ENCODE measurements at regions not wholly inside any gene's neighbourhood (a gene's known extent, or its start where the extent isn't known, plus 50 kb on each side); places are given as distances from the start of the nearest gene placed in this dataset.

DNA sequence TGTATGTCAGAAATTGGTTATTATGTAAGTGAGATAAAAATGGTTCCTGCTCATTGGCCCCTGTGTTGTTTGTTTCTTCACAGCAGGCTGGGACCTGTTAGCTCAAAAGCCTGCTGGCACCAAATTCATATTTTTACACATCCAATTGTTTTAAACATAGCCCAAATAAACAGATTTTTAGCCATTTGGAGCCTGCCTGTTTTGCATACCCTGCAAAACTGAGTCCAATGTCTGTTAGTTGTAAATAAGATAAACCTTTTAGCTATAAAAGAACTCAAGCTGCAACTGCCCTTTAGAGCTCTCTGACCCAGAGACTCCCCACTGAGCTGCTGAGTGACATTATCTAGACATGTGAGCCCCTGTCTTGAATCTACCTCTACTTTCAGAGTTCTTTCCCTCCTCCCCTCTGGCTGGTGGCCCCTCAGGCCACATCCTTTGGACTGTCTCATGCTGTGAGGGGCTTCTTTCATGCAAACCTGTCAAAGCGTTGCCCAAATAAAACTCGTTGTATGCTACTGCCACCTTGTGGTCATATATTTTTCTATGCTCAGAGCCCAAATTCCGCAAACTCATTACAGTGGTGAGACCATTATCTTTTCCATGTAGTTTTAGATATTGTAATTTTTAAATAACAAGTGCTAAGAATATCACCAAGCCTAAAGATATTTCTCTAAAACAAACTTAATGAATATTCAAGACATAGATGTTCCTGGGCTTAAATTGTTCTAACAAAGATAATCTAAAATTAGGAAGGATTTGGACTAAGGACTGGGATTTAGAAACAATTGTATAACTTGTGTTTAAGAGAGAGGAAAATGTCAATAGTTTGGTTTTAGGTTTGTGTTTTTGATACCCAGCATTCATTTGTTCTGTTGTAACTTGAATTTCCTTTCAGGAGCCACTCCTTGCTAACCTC, 337.9 kb downstream of the AACS start:
- no peaks in the 10 kb centered on the region for H4K20me1 ChIP-seq (ENCODE audit: low read depth, low read length)
- no peaks in the 10 kb centered on the region for H3K9me3 ChIP-seq (ENCODE audit: insufficient read depth, low read length)
- H3K9ac ChIP-seq (ENCODE audit: low read length), result no peak overlapping the region
- 0 out of 2 replicates have a peak, but pooled peaks cover 3% of the 10 kb centered on the region for H3F3A ChIP-seq (ENCODE audit: insufficient read depth)
- no peaks in the 10 kb centered on the region for H3K27me3 ChIP-seq (ENCODE audit: low read length)
- H3K79me2 ChIP-seq (ENCODE audit: insufficient read depth, low read length), result no peaks in the 10 kb centered on the region
- no peak overlapping the region for H2AFZ ChIP-seq (ENCODE audit: low read depth, low read length, severe bottlenecking)
- peak overlapping the region; percentile 27; the same call in 1 of the 2 replicates for H3K27ac ChIP-seq (ENCODE audit: low read depth, low read length)
- H3K4me2 ChIP-seq (ENCODE audit: low read depth, low read length, poor library complexity, severe bottlenecking), result no peak overlapping the region
- no peaks in the 10 kb centered on the region for H3K36me3 ChIP-seq (ENCODE audit: low read length)
- TF ChIP-seq, protein P1, sequence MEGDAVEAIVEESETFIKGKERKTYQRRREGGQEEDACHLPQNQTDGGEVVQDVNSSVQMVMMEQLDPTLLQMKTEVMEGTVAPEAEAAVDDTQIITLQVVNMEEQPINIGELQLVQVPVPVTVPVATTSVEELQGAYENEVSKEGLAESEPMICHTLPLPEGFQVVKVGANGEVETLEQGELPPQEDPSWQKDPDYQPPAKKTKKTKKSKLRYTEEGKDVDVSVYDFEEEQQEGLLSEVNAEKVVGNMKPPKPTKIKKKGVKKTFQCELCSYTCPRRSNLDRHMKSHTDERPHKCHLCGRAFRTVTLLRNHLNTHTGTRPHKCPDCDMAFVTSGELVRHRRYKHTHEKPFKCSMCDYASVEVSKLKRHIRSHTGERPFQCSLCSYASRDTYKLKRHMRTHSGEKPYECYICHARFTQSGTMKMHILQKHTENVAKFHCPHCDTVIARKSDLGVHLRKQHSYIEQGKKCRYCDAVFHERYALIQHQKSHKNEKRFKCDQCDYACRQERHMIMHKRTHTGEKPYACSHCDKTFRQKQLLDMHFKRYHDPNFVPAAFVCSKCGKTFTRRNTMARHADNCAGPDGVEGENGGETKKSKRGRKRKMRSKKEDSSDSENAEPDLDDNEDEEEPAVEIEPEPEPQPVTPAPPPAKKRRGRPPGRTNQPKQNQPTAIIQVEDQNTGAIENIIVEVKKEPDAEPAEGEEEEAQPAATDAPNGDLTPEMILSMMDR (IDR thresholded peaks at IDR 0.05; ENCODE audit: insufficient read depth, low read length, poor library complexity, severe bottlenecking), result peak; percentile 70
- TF ChIP-seq EZH2phosphoT487 (conservative IDR thresholded peaks at IDR 0.05; ENCODE audit: low read length), result no peak
- no peaks in the 10 kb centered on the region for H3K9me2 ChIP-seq (replicated peaks; ENCODE audit: insufficient read depth, low read length)
- H3K4me3 ChIP-seq (ENCODE audit: insufficient read depth, low read length, poor library complexity, severe bottlenecking), result no peak overlapping the region

DNA sequence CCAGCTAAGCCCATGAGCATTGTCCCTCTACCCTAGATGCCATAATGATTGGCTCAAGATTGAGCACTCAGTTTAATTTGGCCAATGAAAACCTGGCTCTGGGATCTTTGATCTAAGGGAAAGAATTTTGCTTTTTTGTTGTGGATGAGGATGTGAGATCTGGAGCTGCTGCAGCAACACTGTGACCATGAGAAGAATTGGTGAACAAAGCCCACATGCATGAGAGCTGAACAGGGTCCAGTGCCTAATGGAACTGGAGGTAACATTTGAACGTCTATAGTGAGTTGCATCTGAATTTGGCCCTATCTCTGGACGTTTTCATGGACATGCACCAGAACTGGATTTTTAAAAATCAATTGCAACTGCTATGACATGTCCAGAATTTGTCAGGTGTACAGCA, 338.6 kb downstream of the AACS start:
- no peak overlapping the region for H3K9ac ChIP-seq (ENCODE audit: low read length)
- H3K79me2 ChIP-seq (ENCODE audit: insufficient read depth, low read length), result no peaks in the 10 kb centered on the region
- TF ChIP-seq, protein P1 (IDR thresholded peaks at IDR 0.05; ENCODE audit: insufficient read depth, low read length, poor library complexity, severe bottlenecking), result no peak
- TF ChIP-seq EZH2phosphoT487 (conservative IDR thresholded peaks at IDR 0.05; ENCODE audit: low read length), result no peak
- H3K36me3 ChIP-seq (ENCODE audit: low read length), result no peaks in the 10 kb centered on the region
- H4K20me1 ChIP-seq (ENCODE audit: low read depth, low read length), result no peaks in the 10 kb centered on the region
- H3F3A ChIP-seq (ENCODE audit: insufficient read depth), result 0 out of 2 replicates have a peak, but pooled peaks cover 3% of the 10 kb centered on the region
- H2AFZ ChIP-seq (ENCODE audit: low read depth, low read length, severe bottlenecking), result no peak overlapping the region
- no peaks in the 10 kb centered on the region for H3K9me2 ChIP-seq (replicated peaks; ENCODE audit: insufficient read depth, low read length)
- H3K9me3 ChIP-seq (ENCODE audit: insufficient read depth, low read length), result no peaks in the 10 kb centered on the region
- no peak overlapping the region for H3K4me2 ChIP-seq (ENCODE audit: low read depth, low read length, poor library complexity, severe bottlenecking)
- no peaks in the 10 kb centered on the region for H3K27me3 ChIP-seq (ENCODE audit: low read length)
- no peak overlapping the region for H3K4me3 ChIP-seq (ENCODE audit: insufficient read depth, low read length, poor library complexity, severe bottlenecking)
- peak overlapping the region; percentile 27; the same call in 1 of the 2 replicates for H3K27ac ChIP-seq (ENCODE audit: low read depth, low read length)

DNA sequence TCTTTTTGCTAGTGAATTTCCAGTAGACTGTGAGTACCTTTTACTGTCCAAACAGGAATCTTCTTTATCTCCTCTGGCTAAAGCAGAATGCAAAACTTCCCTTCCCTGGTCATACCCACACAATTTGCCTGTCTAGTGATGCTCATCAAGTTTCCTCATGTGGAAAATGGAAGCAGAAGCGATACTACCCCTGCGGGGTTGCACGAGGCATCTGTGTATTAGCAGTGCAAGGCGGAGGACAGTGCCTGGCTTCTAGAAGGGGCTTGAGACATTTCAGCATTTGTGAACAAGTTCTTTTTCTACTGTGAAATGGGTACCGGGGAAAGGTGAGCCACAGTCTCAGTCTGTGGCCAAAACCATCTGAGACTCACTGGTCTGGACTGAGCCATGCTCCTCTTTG, 340.9 kb downstream of the AACS start:
- H3K9me2 ChIP-seq (replicated peaks; ENCODE audit: insufficient read depth, low read length), result no peaks in the 10 kb centered on the region
- no peaks in the 10 kb centered on the region for H3K36me3 ChIP-seq (ENCODE audit: low read length)
- H3K79me2 ChIP-seq (ENCODE audit: insufficient read depth, low read length), result no peaks in the 10 kb centered on the region
- no peaks in the 10 kb centered on the region for H3K9me3 ChIP-seq (ENCODE audit: insufficient read depth, low read length)
- H3K4me3 ChIP-seq (ENCODE audit: insufficient read depth, low read length, poor library complexity, severe bottlenecking), result no peak overlapping the region
- H3K4me2 ChIP-seq (ENCODE audit: low read depth, low read length, poor library complexity, severe bottlenecking), result peak overlapping the region; percentile 28
- no peaks in the 10 kb centered on the region for H3K27me3 ChIP-seq (ENCODE audit: low read length)
- TF ChIP-seq, protein P1 (IDR thresholded peaks at IDR 0.05; ENCODE audit: insufficient read depth, low read length, poor library complexity, severe bottlenecking), result no peak
- no peak for TF ChIP-seq EZH2phosphoT487 (conservative IDR thresholded peaks at IDR 0.05; ENCODE audit: low read length)
- H3K27ac ChIP-seq (ENCODE audit: low read depth, low read length), result peak overlapping the region; percentile 80
- H4K20me1 ChIP-seq (ENCODE audit: low read depth, low read length), result no peaks in the 10 kb centered on the region
- H3K9ac ChIP-seq (ENCODE audit: low read length), result peak overlapping the region; percentile 30
- 0 out of 2 replicates have a peak, but pooled peaks cover 3% of the 10 kb centered on the region for H3F3A ChIP-seq (ENCODE audit: insufficient read depth)
- H2AFZ ChIP-seq (ENCODE audit: low read depth, low read length, severe bottlenecking), result no peak overlapping the region
